DMS 273 treated with DMSO at 0.1 percent for 48 hours (cell line): ENCODE measurements at regions not wholly inside any gene's neighbourhood (a gene's known extent, or its start where the extent isn't known, plus 50 kb on each side); places are given as distances from the start of the nearest gene placed in this dataset.

Source experiments
- DNase-seq: peaks from one replicate; lab custom pipeline; 2025; lab: John Stamatoyannopoulos, UW

DNA sequence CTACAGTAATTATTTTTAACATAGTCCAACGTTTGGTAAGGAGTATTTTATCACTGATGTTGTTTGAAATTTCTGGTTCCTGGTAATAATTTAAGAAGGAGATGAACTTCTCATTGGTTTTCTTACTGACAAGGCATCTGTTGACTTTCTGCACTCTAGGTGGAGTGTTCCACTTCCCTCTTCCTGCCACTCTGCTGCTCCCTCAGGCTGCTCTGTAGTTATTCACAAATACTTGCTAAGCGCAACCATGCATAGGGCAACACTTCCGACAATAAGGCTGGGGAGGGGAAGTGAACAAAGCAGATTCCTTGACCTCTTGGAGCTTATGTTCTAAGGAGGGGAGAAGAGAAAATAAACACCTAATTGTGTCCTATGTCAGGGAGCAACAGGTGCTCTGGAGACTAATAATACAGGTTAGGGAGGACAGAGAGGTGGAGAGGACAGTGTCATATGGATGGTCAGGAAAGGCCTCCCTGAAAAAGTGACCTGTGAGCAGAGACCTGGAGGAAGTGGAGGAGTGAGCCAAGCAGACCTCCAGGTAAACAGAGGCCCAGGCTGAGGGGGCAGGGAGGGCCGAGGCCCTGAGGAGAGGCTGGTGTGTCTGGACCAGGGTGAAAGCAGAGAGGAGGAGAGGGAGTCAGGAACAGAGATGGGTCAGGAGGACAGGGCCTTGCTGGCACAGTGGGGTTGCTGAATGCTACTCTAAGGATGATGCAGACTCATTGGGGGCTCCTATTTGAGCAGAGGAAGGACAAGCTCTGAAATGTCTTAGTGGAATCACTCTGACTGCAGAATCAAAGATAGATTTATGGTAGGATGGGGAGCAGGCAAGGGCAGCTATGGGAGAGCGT lies 134.8 kb upstream of the SLC24A3 start:
- DNase-seq, result no peak

DNA sequence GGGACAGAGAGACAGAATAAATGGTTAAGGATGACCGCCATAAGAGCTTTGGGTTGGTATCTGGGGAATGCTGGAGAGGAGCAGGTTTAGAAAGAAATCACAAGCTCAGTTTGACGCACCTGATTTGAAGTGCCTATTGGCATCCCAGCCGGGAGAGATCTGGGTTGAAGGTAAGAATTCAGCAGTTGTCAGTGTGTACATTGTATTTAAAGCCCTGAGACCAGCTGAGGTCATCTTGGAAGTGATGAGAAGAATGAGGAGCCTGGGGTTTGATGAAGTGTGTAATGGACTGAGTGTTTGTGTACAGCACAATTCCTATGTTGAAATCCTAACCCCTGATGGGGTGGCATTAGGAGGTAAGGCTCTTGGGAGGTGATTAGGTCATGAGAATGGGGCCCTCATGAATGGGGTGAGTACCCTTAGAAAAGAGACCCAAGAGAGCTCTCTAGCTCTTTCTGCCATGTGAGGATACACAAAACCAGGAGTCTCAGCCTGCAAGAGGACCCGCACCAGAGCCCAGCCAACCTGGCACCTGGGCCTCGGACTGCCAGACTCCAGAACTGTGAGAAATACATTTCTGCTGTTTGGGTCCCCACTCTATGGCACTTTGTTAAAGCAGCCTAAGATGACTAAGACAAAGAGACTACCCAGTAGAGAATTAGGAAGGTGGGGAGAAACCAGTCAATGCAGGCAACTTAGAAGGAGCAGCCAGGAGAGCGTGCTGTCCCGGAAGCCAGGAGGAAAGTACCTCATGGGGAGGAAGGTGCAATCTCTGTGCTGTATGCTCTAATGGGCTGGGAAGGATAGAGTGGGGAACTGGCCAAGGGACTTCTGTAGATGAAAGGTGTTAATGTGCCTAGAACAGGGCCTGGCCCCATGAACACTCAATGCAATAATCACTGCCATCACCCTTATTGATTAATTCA lies 133.7 kb upstream of the SLC24A3 start:
- no peak for DNase-seq

DNA sequence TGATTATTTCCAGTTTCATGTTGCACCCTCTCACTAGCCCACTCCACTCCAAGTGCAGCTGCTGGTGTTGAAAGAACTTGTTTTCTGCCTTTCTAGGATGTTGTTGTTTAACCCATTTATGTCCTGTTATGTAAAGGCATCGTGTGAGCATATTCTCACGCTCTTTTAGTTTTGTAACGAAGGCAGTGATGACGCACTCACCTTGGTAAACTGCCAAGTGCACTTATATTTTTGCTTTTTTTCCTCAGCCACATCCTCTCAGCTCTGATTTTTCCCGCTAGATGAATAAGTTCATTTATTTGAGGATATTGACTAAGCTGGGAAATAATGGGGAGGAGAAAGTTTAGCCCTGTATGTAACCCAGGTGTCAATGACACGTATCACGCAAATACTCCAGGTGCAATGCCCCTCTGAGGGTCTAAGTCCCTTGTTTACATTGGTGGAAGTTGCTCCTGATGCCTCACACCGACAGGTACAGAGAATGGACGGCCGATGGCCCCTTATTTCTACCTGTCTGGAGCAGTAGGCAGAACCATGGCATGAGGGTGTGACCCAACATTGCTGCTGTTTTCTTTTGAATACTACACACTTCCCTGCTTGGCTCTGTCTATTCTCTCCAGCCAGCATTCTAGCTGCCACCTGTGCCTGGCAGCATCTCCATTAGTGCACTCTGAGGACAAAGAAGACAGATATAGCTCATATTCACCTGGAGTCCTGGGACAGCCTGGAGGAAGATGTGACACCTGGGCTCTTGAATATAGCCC lies 132.7 kb upstream of the SLC24A3 start:
- no peak for DNase-seq

DNA sequence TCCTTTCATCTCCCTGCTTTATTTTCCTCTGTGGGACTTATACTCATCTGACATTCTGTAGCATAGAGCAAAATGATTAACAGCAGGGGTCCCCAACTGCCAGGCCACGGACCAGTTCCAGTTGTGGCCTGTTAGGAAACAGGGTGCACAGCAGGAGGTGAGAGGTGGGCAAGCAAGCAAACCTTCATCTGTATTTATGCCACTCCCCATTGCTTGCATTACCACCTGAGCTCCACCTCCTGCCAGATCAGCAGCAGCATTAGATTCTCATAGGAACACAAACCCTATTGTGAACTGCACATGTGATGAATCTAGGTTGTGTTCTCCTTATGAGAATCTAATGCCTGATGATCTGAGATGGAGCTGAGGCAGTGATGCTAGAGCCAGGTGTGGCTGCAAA lies 130.5 kb upstream of the SLC24A3 start:
- no peak for DNase-seq

DNA sequence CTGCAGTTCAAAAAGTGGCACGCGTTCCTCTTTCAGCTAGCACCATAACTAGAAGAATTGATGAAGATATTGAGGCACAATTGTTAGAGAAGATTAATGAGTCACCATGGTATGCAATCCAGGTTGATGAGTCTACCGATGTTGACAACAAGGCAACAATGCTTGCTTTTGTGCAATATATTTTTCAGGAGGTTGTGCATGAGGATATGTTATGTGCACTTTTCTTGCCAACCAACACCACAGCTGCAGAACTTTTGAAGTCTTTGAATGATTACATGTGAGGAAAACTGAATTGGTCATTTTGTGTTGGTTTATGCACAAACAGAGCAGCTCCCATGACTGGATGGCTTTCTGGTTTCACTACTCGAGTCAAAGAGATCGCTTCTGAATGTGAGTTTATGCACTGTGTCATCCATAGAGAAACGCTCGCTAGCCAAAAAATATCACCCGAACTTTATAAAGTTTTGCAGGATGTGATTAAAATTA lies 129.3 kb upstream of the SLC24A3 start:
- DNase-seq, result no peak

DNA sequence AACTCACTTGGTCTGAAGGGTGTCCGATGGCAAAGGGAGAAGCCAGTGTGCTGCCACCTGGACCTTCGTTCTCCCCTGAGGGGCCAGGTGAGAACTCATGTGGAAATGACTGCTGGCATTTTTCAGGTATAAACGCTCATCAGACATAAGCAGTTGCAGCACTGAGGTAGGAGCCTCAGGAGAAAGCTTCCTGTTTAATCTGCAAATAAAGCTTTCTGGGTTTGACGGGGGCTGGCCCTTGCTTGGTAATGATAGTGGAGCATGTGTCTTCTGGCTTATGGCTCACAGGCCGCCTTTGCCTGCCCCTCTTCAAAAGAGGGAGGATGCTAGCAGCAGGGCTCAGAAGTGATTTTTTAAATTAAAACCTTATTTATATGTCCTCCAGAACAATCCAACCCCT lies 122.1 kb upstream of the SLC24A3 start:
- no peak for DNase-seq

DNA sequence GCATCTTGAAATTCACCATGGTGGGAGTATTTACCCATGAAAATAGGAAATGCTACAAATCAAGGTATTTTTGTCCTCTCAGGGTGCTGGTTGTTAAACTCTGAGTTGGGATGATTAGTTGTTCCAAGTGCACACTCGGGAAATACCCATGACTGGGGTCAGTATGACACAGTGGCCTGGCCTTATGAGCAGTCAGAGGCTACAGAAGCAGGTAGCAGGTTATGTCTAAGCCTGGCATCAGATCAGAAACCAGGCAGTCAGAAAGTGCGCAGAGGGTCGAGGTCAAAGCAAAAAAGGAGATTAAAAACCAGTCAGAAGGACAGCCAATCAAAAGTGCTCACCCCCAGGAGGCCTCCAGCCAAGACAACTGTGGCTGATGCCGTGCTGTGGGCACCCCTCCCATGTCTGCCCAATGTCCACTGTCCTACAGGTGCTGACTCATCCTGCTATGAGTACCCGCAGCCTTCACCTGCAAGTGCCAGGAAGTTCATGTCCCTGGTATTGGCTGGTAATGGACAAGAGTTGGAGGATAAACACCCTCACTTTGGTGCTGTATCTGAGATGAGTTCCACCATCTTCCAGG lies 117.4 kb upstream of the SLC24A3 start:
- no peak for DNase-seq

DNA sequence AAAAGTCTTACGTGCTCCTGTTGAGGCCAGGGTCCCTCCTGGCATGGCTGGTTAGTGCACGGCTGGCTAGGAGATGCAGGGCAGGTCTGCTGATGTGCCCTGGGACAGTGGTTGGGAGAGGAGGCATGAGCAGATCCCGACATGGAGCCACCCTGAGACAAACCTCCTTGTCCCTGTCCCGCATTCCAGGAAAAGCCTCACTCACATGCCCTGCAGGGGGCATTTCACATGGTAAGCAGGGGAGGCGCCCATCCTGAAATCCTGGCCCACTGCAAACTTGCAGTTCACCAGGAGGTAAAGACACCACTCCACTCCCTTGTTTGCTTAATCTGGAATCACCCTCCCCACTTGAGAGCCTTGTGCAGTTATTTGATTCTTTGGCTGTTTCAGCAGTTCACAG lies 116.7 kb upstream of the SLC24A3 start:
- DNase-seq, result no peak

DNA sequence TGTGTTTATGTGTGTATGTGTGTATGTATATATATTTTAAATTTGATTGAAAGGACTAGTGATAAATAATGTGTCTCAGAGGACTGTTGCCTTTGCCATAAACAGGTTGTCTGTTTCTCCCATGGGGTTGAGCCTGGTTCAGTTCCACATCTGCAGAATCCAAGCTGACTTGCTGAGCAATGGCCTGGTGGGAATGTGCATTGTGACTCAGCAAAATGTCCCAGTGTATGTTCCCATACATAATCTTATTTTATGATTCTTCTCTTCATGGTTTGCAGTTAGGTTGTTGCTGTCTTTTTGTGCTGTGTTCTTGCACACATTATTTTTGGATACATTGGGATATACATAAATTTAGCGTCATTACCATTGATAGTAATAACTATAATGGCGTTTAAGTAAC lies 115.6 kb upstream of the SLC24A3 start:
- DNase-seq, result no peak

DNA sequence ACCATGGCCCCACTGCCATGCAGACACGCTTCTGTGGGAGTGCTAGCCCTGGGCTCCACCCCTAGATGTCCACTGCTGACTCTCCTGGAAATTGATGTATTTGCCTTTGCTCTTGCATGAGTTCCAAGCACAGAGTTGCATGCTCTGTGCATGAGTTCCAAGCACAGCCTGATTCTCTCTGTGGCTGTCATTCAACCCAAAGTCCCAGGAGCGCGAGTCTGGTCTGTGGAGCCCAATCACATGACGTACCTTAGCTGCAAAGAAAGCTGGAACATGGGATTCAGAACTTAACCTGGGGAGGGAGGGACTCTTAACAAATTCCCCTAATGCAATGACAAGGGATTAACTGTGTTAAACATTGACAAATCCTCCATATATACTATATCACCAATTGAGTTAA lies 114.3 kb upstream of the SLC24A3 start:
- no peak for DNase-seq

DNA sequence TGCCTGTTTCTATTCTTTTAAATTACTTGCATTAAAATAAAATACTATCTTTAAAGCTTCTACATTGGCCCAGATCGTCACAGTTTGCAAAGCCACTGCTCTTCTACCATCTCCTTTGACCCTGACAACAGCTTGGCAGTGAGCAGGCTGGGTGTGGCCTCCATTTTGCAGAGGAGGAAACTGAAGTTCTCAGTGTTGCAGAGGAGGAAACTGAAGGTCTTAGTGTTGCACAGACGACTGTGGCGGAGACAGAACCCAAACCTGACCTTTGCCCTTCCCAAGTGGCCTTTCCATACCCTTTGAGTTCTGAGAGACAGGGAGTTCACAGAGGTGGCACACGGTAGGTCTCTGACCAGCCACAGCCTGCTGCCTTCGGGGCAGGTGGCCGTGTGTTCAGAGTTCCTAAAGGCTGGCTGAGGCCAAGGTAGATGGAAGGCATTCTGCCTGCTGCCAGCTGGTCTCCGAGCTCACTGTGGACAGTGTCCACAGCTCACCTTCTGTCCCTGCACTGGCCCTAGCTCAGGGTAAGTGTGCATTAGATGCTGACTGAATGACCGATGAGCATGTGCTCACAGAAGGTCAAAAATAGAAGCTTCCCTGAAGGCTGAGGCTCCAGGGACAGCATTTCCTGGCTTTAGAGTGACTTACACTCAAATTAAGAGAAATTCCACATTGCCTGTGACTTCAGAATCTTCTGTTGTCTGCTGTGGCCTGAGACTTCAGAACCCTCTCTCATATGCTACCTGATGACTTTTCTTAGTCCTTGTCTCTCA lies 113.5 kb upstream of the SLC24A3 start:
- DNase-seq, result no peak

DNA sequence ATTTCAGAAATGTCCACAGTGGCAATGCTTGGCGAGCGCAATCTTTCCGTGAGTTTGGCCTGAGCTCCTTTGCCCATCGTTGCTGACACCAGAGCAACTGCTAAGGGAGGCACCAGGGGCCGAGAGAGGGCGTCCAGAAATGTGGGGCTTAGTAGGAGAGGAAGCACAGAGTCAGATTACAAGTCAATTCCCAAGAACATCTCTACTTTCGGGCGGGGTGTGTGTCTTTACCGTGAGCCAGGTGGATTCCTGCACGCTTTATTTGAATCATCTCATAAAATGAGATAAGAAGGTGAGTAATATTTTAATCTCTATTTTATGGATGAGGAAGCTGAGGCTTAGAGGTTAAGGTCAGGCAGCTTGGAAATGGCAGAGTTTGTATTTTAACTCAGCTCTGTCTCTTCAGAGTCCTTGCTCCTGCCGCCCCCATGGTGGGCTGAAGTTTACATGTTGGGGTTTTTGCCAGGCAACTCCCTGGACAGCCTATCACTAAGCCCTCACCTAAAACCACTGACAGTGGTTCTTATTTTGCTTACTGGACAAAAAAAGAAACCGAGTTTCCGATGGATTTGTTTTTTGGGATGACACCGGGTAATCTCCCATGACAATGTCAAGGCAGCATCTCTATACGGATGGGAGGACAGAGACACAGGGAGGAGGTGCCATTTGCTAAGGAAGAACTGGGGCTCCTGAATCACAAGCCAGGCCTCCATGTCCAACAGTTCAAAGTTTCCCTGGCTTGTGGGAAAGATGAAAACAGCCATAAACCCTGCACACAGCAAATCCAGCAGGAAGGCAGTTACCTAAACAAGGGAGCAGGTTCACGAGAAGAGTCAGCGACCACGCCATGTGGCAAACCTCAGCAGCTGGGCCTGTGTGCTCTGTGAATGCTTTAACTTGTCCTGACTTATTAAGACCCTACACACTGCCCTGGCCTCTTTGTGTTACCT lies 112.6 kb upstream of the SLC24A3 start:
- DNase-seq, result no peak

DNA sequence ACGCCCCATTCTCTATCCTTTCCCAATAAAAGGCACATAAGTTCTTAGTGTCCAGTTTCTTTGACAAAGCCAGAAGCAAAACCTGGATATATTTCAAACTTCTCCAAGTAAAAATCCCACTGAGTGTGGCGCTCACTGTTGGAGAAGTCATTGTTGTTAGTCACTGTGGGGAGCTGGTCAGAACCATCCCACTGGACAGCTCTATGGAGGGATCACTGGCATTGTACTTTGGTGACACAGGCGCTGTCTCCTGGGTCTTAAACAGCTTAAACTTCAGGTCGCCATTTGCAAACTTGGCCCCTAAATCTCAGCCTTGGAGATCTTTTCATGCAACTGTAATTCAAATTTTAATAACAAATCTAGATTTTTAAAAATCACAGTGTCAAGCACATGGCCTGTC lies 111.5 kb upstream of the SLC24A3 start:
- DNase-seq, result no peak

DNA sequence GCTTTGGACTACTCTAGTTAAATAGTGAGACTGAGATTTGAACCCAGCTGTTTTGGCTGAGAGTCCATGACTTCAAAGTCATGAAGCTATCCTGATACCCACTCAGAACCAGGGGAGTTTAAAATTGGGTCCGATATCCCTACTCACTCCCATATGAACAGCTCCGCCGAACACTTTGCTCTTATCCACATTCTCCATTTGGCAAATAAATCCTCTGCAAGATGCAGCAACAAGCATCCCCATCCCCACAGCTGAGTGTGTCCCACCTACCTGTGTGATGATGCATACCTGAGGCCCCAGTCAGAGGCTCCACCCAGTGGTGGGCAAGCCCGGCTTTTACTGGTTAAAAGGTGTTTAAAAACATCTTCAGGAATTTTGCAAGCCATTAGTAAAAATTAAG lies 108.3 kb upstream of the SLC24A3 start:
- no peak for DNase-seq

DNA sequence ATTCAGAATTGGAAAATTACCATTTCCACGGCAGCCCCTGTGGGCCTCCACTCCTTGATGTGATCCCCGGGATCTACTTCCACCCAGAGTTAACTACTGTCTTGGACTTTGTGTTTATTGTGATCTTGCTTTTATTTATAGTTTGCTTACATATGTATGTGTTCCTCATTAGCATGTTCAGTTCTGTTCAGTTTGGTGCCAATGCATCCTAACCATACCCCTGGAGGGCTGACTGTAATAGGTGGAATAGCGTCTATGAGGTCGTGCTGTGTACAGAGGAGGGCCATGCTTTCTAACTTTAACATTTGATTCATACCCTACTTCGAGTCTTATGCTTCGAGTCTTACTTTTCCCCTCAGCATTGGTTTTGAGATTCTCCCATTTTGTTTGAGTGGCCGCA lies 104.3 kb upstream of the SLC24A3 start:
- no peak for DNase-seq

DNA sequence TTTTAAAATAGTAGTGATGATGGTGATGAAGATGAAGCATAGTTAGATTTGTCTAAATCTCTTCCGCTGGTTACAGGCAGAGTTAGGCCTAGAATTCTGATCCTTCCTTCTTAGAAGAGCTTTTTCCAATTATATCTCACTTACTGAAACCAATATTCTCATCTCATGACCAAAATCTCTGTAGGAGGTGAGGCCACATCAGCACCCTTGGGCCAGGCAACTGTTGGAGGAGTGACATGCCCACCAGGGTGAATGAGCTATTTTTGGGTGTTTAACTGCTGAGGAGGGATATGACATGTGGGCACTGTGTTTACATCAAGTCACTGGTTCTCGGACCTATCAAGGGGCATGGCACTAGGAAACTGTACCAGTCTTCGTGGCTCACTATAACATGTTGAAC lies 102.2 kb upstream of the SLC24A3 start:
- no peak for DNase-seq

DNA sequence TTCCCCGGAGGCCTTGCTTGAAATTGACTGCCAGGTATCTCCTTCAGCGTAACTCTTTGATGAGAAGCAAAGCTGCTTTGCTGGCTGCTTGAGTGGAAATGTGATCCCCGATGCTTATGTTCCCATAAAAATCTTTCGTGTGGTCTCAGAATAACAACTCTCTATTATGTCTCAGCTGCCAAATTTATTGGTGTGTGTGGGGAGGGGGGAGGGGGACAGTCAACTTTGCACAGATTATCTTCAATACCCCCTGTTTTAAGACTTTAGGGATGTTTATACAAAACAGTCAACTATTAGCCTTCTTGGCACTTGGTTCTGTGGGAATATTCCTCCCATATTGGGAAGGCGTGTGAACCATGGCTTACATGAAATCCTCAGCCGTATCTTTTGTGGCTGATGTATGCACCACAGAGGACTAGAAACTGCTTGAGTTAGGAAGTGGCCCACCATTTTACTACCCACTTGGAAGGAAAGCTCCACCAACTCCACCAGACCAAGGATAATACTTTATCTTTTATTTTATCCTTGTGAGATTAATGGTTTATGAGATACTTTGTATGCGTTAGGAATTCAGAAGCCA lies 101.5 kb upstream of the SLC24A3 start:
- DNase-seq, result no peak

DNA sequence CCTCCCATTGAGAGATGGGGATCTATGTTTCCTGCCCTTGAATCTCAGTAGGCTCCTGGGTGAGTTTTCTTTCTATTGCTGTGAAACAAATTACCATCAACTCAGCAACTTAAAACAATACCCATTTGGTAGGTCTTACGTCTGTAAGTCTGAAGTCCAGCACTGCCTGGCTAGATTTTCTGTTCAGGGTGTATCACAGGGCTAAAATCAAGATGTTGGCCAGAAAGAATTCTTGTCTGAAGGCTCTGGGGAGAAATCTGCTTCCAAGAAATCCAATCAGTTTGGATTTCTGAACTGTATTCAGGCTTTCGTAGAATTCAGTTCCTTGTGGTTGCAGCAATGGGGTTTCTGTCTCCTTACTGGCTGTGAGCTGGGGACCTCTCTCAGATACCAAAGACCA lies 99.6 kb upstream of the SLC24A3 start:
- no peak for DNase-seq

DNA sequence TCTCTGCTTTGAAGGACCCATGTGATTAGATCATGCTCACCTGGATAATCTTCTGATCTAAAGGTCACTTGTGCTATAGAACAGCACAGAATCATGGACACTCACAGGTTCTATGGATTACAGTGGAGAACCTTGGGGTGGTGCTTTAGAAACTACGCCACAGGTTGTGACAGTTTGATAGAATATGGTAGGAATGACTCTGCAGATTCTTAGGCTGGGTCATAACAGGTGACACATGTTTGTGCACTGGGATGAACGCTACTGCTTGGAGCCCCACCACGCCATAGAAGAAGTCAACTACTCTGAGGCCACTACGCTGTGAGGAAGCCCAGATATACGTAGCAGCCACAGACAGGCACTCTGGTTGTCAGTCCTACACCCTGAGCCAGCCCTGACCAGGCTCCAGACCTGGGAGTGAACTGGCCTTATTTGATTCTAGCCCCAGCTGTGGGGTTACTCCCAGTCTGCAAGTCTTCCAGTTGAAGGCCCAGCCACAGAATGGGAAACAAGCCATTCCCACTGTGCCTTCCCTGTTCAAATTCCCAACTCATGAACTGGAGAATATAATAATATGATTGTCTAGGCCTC lies 99.0 kb upstream of the SLC24A3 start:
- DNase-seq, result no peak
